B cell (primary cell): ENCODE measurements at regions not wholly inside any gene's neighbourhood (a gene's known extent, or its start where the extent isn't known, plus 50 kb on each side); places are given as distances from the start of the nearest gene placed in this dataset.

Experiments used
- CTCF ChIP-seq: fragments of 200-600 bp; IDR thresholded peaks from one replicate; pipeline ENCODE4 v1.8.0; 2022; ENCODE audit warnings: antibody characterized with exemption, mild to moderate bottlenecking
- EZH2 ChIP-seq: IDR thresholded peaks from 2 replicates; pipeline ENCODE4 v1.6.1; 2012; ENCODE audit warnings: borderline replicate concordance, low read depth, mild to moderate bottlenecking, moderate library complexity, low read length; ENCODE audit not compliant: insufficient read depth, poor library complexity, severe bottlenecking

GRCh38 chr15:55108858-55109518 is 87.8 kb downstream of the RSL24D1 start:
- TF ChIP-seq EZH2 (no peak), CTCF (peak; percentile 64)
